Peyer's patch (tissue), 4 donors: ENCODE measurements at regions not wholly inside any gene's neighbourhood (a gene's known extent, or its start where the extent isn't known, plus 50 kb on each side); places are given as distances from the start of the nearest gene placed in this dataset.

ENCODE experiments used
- CTCF ChIP-seq, 6 experiments: fragments of 450-650 bp in 4 of 6; fragments of 200-600 bp in 2 of 6; sonication (generic) in 1 of 6; IDR thresholded peaks; one replicate each; pipeline ENCODE4 v1.5.1; 2017 to 2019; ENCODE audit warnings: antibody characterized with exemption in 6 of 6, mild to moderate bottlenecking in 3 of 6, moderate library complexity in 1 of 6
- POLR2A ChIP-seq, 2 donors: fragments of 450-650 bp; IDR thresholded peaks; one replicate each; pipeline ENCODE4 v1.5.1; 2017; ENCODE audit warnings: antibody characterized with exemption in 2 of 2, mild to moderate bottlenecking in 2 of 2, moderate library complexity in 2 of 2

- no peak for TF ChIP-seq CTCF (IDR thresholded peaks at IDR 0.05)
- TF ChIP-seq POLR2A (IDR thresholded peaks at IDR 0.05) = peak in 1 of 2 donors; percentile 7
Measured at GRCh38 chr16:22694887-22695382, 119.0 kb upstream of the HS3ST2 start.
